HuH-7 (cell line): ENCODE measurements at regions not wholly inside any gene's neighbourhood (a gene's known extent, or its start where the extent isn't known, plus 50 kb on each side); places are given as distances from the start of the nearest gene placed in this dataset.
A peak's percentile ranks its signal among the peaks of the same experiment; 100 is the strongest.
"Not testable (repeated sequence)": the region's sequence is repeated elsewhere in the genome, so short reads cannot be mapped to it uniquely, and the experiment has no call there.

Experiments
- DNase-seq: peaks from one replicate; pipeline ENCODE4 v3.0.0; 2011; ENCODE audit warnings: low spot score

GRCh38 chr7:35853194-35853593 lies 52.3 kb downstream of the SEPTIN7 start:
- DNase-seq, result not testable (repeated sequence)

- DNase-seq, result no peak
Observed at GRCh38 chr7:35854311-35854710, 53.5 kb downstream of the SEPTIN7 start.

DNA sequence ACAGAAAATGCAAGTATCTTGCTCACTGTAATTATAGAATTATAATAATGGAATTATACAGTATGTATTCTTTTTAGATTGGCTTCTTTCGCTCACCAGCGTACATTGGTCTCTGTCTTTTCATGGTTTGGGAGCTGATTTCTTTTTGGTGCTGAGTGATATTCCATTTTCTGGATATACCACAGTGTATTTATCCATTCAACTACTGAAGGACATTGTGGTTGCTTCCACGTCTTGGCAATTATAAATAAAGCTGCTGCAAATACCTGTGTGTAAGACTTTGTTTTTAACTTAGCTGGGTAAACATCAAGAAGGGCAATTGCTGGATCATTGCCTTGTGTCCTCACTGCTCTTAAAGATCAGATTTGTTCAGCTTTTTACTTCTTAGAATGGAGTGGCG lies 55.3 kb downstream of the SEPTIN7 start:
- DNase-seq, result no peak

DNA sequence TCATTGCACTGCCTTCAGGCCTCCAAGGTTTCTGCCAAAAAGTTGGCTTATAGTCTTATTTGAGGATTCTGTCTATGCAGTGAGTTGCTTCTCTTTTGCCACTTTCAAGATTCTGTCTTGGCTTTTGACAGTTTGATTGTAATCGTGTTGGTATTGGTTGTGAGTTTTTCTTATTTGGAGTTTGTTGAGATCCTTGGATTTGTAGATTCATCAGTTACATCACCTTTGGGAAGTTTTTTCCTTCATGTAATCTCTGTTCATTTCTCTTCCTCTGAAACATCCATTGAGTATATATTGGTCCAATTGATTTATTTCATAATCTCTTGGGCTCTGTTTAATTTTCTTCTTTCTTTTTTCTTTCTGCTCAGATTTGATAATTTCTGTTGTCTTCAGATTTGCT lies 59.8 kb downstream of the SEPTIN7 start:
- DNase-seq, result no peak

GRCh38 chr7:35865287-35865686 lies 64.4 kb downstream of the SEPTIN7 start:
- no peak for DNase-seq

- no peak for DNase-seq
Observed at GRCh38 chr7:35866186-35866585, 65.3 kb downstream of the SEPTIN7 start.

- DNase-seq, result not testable (repeated sequence)
Observed at GRCh38 chr7:35869117-35869516, 68.3 kb downstream of the SEPTIN7 start.

- no peak for DNase-seq
Observed at GRCh38 chr7:35869810-35870209, 69.0 kb downstream of the SEPTIN7 start.

DNA sequence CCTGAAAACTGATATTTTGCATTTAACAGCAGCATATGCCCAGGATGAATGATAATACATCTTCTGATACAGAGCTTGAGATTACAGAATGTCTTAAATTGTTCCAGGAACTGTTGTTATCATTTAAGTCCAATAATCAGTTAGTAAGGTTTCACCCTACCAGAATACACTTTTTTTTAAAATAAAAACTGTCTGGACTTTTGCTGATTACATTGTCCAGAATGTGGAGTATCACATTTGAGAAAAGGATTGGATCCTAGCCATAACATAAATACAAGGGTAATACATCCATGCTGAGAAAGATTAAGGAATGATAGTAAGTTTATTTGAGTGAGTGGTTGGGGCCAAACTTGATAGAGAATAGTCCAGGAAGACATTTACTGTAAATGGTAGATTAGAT lies 71.0 kb downstream of the SEPTIN7 start:
- no peak for DNase-seq

DNA sequence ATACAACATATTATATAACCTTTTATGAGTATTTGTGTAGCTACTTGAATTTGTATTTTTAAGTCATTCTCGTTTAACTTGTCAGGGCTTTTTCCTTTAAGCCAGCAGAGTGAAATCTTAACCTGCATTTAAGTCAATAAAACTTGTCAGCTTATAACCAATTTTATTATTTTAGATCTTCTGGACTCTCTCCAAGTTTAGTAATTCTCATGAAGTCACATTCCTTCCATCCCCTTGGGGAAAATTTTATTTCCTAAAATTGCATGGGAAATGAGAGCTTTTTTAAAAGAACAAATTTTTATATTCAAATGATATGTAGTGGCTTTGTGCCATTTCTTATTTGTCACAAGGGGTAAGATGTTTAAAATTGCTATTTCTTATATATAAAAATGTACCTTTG lies 74.0 kb downstream of the SEPTIN7 start:
- DNase-seq, result no peak

DNA sequence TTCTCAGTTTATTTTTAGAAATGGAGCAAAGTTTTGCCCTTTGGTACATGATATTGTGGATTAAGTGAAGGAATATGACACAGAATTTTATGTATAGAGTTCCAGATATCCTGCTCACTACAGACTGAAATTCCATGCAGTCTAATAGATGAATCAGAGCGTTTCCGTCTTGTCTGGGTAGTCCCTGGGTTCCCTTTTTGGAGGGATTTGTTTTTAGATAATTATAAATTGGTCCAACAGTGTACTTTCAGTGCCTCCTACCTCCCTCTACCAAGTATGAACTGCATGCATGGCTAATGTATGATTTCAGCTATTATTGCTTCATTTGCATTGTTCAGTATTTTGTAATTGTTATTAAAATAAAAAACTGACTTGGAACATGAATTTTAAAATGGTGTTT lies 74.4 kb downstream of the SEPTIN7 start:
- no peak for DNase-seq

DNA sequence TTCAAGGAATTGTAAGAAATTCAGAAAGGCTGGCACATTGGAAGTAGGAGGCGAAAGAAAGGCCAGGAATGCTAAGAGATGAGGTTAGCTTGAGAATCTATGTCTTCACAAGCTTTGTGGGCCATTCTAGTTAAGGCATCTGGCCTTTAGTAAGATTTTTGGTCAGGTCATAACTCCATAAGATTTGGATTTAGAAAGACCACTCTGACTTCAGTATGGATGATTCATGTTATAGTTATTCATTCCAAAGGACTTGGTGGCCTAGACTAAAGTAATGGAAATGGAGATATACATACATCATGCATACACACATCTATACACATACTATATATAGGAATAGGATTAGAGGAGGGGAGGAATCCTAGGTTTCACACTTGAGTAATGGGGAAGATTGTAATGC lies 77.5 kb downstream of the SEPTIN7 start:
- no peak for DNase-seq

DNA sequence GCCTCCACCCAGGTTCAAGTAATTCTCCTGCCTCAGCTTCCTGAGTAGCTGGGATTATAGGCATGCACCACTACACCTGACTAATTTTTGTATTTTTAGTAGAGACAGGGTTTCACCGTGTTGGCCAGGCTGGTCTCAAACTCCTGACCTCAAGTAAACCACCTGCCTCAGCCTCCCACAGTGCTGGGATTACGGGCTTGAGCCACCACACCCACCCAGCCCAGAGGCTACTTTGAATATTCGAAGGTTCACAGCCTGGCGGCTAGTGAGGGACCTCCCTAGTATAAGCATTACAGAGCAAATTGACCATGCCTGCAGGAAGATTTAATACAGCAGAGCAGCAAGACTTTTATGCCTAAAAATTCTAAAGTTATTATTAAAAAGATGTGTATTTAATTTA lies 86.6 kb downstream of the SEPTIN7 start:
- DNase-seq, result not testable (repeated sequence)

DNA sequence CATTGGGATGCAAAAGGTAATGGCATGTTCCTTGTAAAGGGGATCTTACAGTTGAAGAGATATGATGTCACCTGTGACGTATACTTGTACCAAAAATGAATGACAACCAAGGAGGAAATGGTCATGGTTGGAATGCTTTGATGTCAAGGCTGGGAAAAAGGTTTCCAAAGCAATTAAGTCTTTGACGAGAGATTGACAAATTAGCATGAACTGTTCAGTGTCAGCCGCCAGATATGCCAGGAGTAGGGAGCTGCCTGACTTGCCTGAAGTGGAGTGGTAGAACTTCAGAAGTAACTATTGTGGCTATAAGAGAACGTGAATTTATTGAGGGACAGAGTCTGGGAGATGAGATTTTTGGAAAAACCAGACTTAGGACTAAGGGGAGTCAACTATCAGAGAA lies 88.1 kb downstream of the SEPTIN7 start:
- DNase-seq, result no peak

GRCh38 chr7:35889870-35890269 lies 89.0 kb downstream of the SEPTIN7 start:
- DNase-seq, result no peak

GRCh38 chr7:35891004-35891830 lies 90.4 kb downstream of the SEPTIN7 start:
- DNase-seq, result no peak

GRCh38 chr7:35893649-35894048 lies 92.8 kb downstream of the SEPTIN7 start:
- DNase-seq, result no peak

- DNase-seq, result no peak
Observed at GRCh38 chr7:35894721-35895120, 93.9 kb downstream of the SEPTIN7 start.

- DNase-seq, result no peak
Observed at GRCh38 chr7:35900651-35901050, 99.8 kb downstream of the SEPTIN7 start.

DNA sequence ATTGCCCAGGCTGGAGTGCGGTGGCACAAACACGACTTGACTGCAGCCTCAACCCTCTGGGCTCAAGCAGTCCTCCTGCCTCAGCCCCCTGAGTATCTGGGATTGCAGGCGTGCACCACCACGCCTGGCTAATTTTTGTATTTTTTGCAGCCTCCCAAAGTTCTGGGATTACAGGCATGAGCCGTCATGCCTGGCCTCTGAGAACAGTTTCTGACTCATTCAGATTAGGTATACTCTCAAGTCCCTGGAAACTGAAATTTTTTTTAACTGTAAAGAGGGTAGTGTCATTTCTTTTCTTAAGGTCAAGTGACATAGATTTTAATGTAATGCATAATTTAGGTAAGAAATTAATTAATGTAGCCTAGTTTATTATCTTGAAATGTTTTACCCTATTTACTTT lies 104.7 kb downstream of the SEPTIN7 start:
- no peak for DNase-seq

- peak; percentile 38 for DNase-seq
Observed at GRCh38 chr7:35906191-35906908, 105.5 kb downstream of the SEPTIN7 start.

DNA sequence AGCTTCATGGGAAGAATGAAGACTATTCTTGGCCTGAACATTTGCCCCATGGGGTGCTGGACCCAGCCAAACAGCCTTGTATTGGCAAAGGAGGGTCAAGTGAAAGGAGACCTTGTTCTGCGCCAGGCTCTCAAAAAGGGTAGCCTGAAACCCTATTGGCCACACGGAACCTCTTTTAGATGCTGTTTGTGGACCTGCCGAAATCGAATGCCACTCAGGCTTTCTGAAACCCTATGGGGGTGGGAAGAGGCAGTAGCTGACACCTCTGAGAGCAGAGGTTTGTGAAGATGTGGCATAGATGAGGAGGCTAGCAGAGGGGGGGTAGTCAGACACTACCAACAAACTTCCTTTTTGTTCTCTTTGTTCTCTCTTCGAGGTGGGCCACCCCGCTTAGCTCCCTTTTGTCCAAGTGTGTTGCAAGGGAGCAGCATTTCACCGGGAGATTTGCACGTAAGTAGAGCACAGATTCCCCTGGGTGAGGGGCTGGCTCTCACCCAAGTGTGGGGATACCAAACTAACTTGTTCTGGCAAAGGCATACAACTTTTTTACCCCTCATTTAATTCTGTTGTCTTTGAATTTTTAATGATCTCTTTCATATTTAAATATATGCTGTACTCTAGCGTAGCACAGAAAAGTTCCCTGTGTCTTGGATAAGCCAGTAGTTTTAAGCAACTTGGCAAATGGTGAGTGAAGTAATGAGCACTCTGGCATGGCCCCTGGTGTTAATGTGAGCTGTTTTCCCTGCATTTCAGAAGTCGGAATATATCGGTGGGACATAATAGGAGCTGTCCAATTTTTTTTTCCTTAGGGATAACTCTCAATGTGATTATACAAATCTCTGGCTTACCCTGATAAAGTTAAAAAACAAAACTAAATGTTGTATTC lies 107.7 kb downstream of the SEPTIN7 start:
- no peak for DNase-seq
